Astrocyte of the cerebellum (primary cell): ENCODE measurements at regions not wholly inside any gene's neighbourhood (a gene's known extent, or its start where the extent isn't known, plus 50 kb on each side); places are given as distances from the start of the nearest gene placed in this dataset.
"Not testable (repeated sequence)": the region's sequence is repeated elsewhere in the genome, so short reads cannot be mapped to it uniquely, and the experiment has no call there.

Experiments used
- DNase-seq: peaks from one replicate; pipeline ENCODE4 v3.0.0-alpha.2; 2011; ENCODE audit warnings: low read depth
- H3K4me3 ChIP-seq: 2 replicates; pipeline ENCODE4 v1.5.1; 2011; ENCODE audit warnings: mild to moderate bottlenecking, low read depth, low read length, moderate library complexity
- in situ Hi-C: cut with HindIII; loops from 2 replicates; pipeline ENCODE4 v1.10.0; 2017; ENCODE audit warnings: low sequenced_read_pairs
- TF ChIP-seq, protein P1 (sequence below): IDR thresholded peaks from 2 replicates; pipeline ENCODE4 v1.5.1; 2012; ENCODE audit warnings: low read length, low read depth, moderate library complexity, mild to moderate bottlenecking; ENCODE audit errors: missing control alignments

DNA sequence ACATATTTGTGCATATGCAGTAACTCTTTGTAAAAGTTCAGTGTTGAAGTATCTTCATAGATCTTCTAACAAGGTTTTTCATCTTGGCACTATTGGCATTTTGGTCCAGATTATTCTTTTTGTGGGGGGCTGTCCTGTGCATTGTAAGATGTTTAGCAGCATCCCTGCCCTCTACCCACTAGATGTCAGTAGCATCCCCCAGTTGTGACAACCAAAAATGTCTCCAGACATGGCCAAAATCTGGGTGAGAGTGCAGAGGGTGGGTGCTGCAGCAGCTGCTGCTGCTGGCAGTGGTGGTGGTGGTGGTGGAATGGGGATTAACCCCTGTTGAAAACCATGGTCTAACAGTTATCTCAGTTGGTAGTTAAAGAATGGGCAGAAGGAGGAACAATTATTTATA lies 370.0 kb downstream of the GPAT3 start:
- DNase-seq = no peak
- no peak overlapping the region for H3K4me3 ChIP-seq
- TF ChIP-seq, protein P1, sequence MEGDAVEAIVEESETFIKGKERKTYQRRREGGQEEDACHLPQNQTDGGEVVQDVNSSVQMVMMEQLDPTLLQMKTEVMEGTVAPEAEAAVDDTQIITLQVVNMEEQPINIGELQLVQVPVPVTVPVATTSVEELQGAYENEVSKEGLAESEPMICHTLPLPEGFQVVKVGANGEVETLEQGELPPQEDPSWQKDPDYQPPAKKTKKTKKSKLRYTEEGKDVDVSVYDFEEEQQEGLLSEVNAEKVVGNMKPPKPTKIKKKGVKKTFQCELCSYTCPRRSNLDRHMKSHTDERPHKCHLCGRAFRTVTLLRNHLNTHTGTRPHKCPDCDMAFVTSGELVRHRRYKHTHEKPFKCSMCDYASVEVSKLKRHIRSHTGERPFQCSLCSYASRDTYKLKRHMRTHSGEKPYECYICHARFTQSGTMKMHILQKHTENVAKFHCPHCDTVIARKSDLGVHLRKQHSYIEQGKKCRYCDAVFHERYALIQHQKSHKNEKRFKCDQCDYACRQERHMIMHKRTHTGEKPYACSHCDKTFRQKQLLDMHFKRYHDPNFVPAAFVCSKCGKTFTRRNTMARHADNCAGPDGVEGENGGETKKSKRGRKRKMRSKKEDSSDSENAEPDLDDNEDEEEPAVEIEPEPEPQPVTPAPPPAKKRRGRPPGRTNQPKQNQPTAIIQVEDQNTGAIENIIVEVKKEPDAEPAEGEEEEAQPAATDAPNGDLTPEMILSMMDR = peak; percentile 22
- in situ Hi-C loops = no loop called here

DNA sequence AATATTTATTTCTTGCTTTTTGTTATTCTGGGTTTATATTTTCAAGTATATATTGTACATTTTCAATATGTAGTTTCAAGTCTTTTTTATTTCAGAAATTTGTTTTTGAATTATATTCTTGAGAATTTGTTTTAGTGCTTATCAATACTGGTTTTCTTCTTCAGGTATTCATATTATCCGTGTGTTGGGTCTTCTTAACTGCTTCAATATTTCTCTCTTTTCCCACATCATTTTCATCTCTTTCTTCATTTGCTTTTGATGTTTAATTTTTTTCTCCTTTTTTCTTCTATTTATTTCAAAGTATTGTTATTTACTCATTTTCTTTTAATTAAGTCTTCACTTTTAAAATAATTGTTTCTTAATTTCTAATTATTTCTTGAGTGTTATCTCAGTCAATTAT lies 367.8 kb downstream of the GPAT3 start:
- H3K4me3 ChIP-seq, in situ Hi-C loops, DNase-seq: not testable (repeated sequence)

DNA sequence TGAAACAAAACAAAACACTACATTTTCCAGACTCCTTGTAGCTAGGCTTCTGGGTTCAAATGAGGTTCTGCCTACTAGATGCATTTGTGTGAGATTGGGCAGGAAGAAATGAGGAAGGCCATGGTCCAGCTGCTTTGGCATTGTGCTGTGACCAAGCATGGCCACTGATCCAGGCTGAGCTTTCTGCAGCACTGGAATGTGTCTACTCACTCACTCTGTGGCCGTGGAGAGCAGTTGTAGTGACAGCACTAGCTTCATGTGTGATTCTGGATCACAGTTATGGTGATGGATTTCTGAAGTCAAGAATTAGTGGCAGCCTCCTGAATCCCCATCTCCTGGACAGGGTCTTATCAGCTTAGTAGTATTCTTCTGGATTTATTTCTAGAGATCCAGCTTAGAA lies 358.9 kb downstream of the GPAT3 start:
- in situ Hi-C loops = no loop called here
- TF ChIP-seq, protein P1 = no peak

DNA sequence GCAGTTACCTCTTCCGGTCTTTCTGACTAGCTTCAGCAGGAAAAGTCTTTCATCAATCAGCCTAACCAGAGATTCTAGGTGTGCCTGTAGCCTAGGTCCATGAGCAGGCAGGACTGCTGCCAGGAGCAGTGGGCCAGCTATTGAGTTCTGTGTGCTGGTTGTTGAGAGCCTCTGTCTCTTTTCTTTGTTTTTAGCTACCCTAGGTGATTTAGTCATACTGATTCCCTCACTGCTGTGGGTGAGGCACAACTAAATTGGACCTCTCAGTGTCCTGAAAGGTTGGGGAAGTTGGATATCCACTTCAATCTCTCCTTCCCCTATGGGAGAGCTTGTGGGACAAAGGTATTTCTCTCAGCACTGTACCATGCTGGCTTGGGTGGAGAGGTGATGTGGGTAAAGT lies 354.9 kb downstream of the GPAT3 start:
- TF ChIP-seq, protein P1 = no peak
- H3K4me3 ChIP-seq = no peak overlapping the region
- in situ Hi-C loops = no loop called here
- DNase-seq = no peak

More for the DNA sequence above, 358.9 kb downstream of the GPAT3 start:
- no peak for DNase-seq
- H3K4me3 ChIP-seq = no peak overlapping the region

DNA sequence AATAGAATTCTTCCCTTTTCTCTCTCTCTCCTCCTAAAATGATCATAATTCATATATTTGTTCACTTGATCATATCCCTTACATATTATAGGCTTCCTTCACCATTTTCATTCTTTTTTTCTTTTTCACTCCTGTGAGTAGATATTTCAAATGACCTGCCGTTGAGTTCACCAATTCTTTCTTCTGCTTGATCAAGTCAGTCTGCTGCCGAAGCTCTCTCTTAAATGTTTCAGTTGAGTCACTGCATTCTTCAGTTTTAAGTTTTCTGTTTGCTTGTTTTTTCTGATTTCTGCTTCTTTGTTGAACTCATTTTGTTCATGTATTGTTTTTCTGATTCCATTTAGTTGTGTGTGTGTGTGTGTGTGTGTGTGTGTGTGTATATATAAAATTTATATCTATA lies 354.3 kb downstream of the GPAT3 start:
- peak; percentile 9 for DNase-seq
- no peak overlapping the region for H3K4me3 ChIP-seq
- in situ Hi-C loops = no loop called here
- TF ChIP-seq, protein P1 = no peak

DNA sequence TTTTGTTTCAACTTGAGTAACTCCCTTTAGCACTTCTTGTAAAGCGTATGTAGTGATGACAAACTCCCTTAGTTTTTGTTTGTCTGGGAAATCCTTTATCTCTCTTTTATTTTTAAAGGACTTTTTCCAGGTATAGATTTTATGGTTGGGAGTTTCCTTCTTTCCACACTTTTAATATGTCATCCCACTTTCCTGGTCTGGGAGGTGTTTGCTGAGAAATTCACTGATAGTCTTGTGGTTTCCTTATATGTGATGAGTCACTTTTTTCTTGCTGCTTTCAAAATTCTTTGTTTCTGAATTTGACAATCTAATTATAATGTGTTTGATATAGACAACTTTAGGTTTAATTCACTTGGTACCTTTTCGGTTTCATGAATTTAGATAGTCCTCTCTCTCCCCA lies 353.9 kb downstream of the GPAT3 start:
- H3K4me3 ChIP-seq = no peak overlapping the region
- in situ Hi-C loops = no loop called here
- TF ChIP-seq, protein P1 = no peak
- DNase-seq = peak; percentile 29

DNA sequence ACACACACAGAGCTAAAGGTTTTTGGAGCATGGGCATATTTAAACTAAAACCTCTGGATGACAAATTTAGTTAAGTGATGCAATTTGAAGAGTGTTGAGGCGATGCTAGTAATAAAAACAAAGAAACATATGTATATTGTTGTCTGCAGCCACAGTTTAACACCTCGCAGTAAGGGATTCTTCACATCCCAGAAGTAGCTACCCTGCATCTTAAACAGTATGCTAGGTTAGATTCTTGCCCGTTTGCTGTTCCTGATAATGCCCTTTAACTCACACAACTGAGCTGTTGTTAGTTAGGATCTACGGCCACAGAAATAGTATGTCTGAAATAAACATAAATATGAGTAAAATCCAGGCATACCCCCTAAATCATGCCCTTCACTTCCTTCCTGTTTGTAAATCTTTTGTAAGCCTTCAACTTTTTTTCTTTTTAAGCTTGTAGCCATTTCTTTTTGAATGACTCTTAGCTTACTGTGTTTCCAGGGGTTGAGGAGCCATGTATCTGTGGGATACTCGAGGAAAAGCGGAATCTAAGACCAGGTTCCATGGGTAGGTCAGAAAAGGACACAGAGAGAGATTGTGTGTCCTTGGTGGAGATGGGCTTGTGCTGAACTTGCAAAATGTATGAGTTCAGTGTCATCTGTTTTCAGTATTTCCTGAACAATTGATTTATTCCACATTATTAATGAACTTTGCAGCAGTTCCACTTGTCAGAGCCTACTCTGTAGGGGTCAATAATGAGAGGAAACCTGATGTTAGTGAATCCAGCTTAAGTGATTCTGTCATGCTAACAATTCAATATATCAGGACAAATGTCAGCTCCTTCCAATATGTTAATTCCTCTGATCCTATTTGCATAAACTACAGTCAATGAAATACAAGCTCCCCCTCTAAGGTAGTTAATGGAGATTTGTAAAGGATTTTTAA lies 349.6 kb downstream of the GPAT3 start:
- H3K4me3 ChIP-seq = no peak overlapping the region
- DNase-seq = no peak
- in situ Hi-C loops = no loop called here
- TF ChIP-seq, protein P1 = no peak
